Activated T-helper 2 cell treated with anti-CD3 and anti-CD28 coated beads, Interferon-gamma antibody, Interleukin-2, Interleukin-4, amounts not matched to agents 10 μg/mL and 5 μg/mL and 100 μg/mL, durations not matched to agents 14 hours and 24 hours and 36 hours (primary cell): ENCODE measurements at regions not wholly inside any gene's neighbourhood (a gene's known extent, or its start where the extent isn't known, plus 50 kb on each side); places are given as distances from the start of the nearest gene placed in this dataset.

Experiments
- DNase-seq: peaks from one replicate; pipeline ENCODE4 v3.0.0; 2021; ENCODE audit warnings: low spot score
- H3K27ac Mint-ChIP-seq: one replicate; pipeline ENCODE4 v1.8.0; 2021; ENCODE audit warnings: mixed read lengths
- H3K27me3 Mint-ChIP-seq: one replicate; pipeline ENCODE4 v1.8.0; 2021; ENCODE audit warnings: low read depth, mixed read lengths
- H3K36me3 Mint-ChIP-seq: one replicate; pipeline ENCODE4 v1.8.0; 2021; ENCODE audit warnings: low read depth, mixed read lengths
- H3K4me1 Mint-ChIP-seq: one replicate; pipeline ENCODE4 v1.8.0; 2021; ENCODE audit warnings: low read depth, mixed read lengths
- H3K4me3 Mint-ChIP-seq: one replicate; pipeline ENCODE4 v1.8.0; 2021; ENCODE audit warnings: low read depth, mild to moderate bottlenecking, moderate library complexity, mixed read lengths
- H3K9me3 Mint-ChIP-seq: one replicate; pipeline ENCODE4 v1.8.0; 2021; ENCODE audit warnings: mixed read lengths
- intact Hi-C: fragments of 100-400 bp; cut with micrococcal nuclease; formaldehyde crosslinking; loops from one replicate; pipeline ENCODE4 v1.15.1; 2023

GRCh38 chr5:56575821-56576220, 239.5 kb upstream of the MAP3K1 start:
- Mint-ChIP-seq H3K36me3 (no peaks in the 10 kb centered on the region), H3K9me3 (peaks cover 7% of the 10 kb centered on the region), H3K27ac (no peak overlapping the region), H3K4me3 (no peak overlapping the region), H3K27me3 (peaks cover 9% of the 10 kb centered on the region), H3K4me1 (no peaks in the 10 kb centered on the region)
- intact Hi-C loops, result no loop called here
- DNase-seq, result no peak

DNA sequence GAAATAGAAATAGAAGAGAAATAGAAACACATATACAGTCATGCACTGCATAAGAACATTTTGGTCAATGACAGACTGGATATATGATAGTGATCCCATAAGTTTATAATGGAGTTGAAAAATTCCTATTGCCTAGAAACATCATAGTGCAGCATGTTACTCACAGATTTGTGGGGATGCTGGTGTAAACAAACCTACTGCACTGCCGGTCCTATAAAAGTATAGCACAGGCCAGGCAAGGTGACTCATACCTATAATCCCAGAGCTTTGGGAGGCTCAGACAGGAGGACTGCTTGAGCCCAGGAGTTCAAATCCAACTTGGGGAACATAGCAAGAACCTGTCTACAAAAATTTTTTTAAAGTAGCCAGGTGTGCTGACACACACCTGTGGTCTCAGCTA, 240.6 kb upstream of the MAP3K1 start:
- H3K27me3 Mint-ChIP-seq, result peaks cover 2% of the 10 kb centered on the region
- no peaks in the 10 kb centered on the region for H3K36me3 Mint-ChIP-seq
- intact Hi-C loops, result no loop called here
- no peak overlapping the region for H3K27ac Mint-ChIP-seq
- DNase-seq, result no peak
- peaks cover 7% of the 10 kb centered on the region for H3K9me3 Mint-ChIP-seq
- no peaks in the 10 kb centered on the region for H3K4me1 Mint-ChIP-seq
- no peak overlapping the region for H3K4me3 Mint-ChIP-seq

DNA sequence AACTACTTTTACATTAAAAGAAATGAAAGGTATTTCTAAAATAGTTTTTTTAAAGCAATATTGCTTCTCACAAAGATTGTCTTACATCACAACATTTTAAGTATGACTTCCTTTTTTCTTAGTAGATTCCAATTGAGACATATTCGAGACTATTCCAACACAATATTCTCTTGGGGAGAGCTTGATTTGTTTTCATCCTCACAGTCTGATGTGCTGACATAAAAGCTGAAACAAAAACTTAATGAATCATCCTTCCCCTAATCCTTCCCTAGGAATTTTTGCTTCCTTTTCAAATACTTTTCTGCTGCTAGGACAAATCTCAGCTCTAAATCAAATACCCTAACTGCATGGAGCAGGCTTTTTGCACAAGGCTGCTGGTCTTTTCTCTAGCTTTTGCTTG, 245.8 kb upstream of the MAP3K1 start:
- Mint-ChIP-seq H3K36me3 (no peaks in the 10 kb centered on the region), H3K4me1 (peaks cover 7% of the 10 kb centered on the region), H3K27me3 (peaks cover 8% of the 10 kb centered on the region), H3K27ac (no peak overlapping the region), H3K4me3 (no peak overlapping the region), H3K9me3 (peaks cover 7% of the 10 kb centered on the region)
- no peak for DNase-seq
- intact Hi-C loops, result no loop called here

DNA sequence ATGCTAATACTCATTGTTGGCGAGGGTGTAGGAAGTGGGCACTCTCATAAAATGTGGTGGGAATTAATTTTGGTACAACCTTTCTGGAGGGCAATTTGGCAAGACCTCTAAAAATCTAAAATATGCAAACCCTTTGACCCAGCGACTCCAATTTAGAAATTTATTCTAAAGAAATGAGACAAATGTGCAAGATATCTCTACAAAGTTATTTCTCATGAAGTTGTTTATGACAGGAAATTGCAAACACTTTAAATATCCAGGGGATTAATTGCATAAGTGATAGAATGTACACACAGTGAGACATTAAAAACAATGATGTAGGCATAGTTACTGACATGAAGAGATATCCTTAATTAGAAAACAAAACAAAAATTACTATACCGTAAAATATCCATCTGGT, 246.3 kb upstream of the MAP3K1 start:
- Mint-ChIP-seq H3K4me1 (peaks cover 7% of the 10 kb centered on the region), H3K9me3 (peaks cover 6% of the 10 kb centered on the region), H3K36me3 (no peaks in the 10 kb centered on the region), H3K4me3 (no peak overlapping the region), H3K27me3 (peaks cover 8% of the 10 kb centered on the region), H3K27ac (no peak overlapping the region)
- intact Hi-C loops, result no loop called here
- DNase-seq, result no peak

DNA sequence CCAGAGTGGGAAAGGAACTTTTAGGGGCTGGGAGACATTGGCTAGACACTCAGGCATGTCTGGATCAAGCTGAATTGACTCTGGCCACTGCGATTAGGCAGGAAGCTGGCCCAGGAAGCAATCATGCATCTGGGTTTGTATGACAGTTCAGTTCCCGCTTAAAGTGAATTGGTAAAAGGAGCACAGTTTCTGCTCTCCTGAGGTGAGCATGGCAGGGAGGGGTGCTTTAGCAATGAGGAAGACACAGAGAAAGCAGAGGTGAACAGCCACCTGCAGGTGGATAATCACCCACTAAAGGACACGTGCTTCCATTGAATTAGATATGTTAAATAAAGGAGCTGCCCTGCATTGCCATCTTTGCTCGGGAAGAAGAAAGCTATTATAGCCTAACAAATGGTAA, 248.1 kb upstream of the MAP3K1 start:
- DNase-seq, result no peak
- Mint-ChIP-seq H3K9me3 (no peaks in the 10 kb centered on the region), H3K36me3 (no peaks in the 10 kb centered on the region), H3K4me3 (no peak overlapping the region), H3K27me3 (peaks cover 8% of the 10 kb centered on the region), H3K27ac (no peak overlapping the region), H3K4me1 (peaks cover 7% of the 10 kb centered on the region)
- intact Hi-C loops, result no loop called here

GRCh38 chr5:56566374-56567249, 248.7 kb upstream of the MAP3K1 start:
- DNase-seq, result no peak
- no peaks in the 10 kb centered on the region for H3K9me3 Mint-ChIP-seq
- no peak overlapping the region for H3K4me3 Mint-ChIP-seq
- no peaks in the 10 kb centered on the region for H3K36me3 Mint-ChIP-seq
- H3K4me1 Mint-ChIP-seq, result peaks cover 7% of the 10 kb centered on the region
- no peak overlapping the region for H3K27ac Mint-ChIP-seq
- peaks cover 8% of the 10 kb centered on the region for H3K27me3 Mint-ChIP-seq
- intact Hi-C loops, result no loop called here

DNA sequence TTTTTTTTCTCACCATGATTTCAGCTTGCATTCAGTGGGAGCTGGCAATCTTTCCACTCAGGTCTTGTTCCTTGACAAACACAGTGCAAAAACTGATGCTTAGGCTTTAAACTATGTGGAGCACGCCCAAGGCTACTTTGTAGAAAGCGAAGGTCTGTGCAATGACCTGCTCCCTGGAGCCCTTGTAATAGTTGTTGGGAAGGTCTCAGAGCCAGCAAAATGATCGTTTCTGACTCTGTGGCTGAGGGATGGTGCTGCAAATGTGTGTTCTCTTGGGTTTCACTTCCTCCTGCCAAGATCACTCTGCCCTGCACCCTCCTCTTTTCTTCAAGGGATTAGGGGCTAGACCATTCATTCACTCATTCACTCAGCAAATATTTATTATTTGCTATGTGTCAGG, 249.7 kb upstream of the MAP3K1 start:
- peaks cover 7% of the 10 kb centered on the region for H3K4me1 Mint-ChIP-seq
- no peak overlapping the region for H3K4me3 Mint-ChIP-seq
- H3K9me3 Mint-ChIP-seq, result no peaks in the 10 kb centered on the region
- peaks cover 11% of the 10 kb centered on the region for H3K27me3 Mint-ChIP-seq
- H3K27ac Mint-ChIP-seq, result no peak overlapping the region
- intact Hi-C loops, result no loop called here
- DNase-seq, result no peak
- H3K36me3 Mint-ChIP-seq, result no peaks in the 10 kb centered on the region

- no peak for DNase-seq
- peaks cover 13% of the 10 kb centered on the region for H3K27me3 Mint-ChIP-seq
- no peaks in the 10 kb centered on the region for H3K36me3 Mint-ChIP-seq
- intact Hi-C loops, result no loop called here
- no peaks in the 10 kb centered on the region for H3K9me3 Mint-ChIP-seq
- no peak overlapping the region for H3K4me3 Mint-ChIP-seq
- no peak overlapping the region for H3K27ac Mint-ChIP-seq
- peaks cover 7% of the 10 kb centered on the region for H3K4me1 Mint-ChIP-seq
Observed at GRCh38 chr5:56565283-56565615, 250.1 kb upstream of the MAP3K1 start.

- Mint-ChIP-seq H3K4me1 (peaks cover 7% of the 10 kb centered on the region), H3K4me3 (no peak overlapping the region), H3K36me3 (no peaks in the 10 kb centered on the region), H3K27me3 (peaks cover 13% of the 10 kb centered on the region), H3K27ac (no peak overlapping the region), H3K9me3 (no peaks in the 10 kb centered on the region)
- no peak for DNase-seq
- intact Hi-C loops, result no loop called here
Observed at GRCh38 chr5:56564541-56565282, 250.6 kb upstream of the MAP3K1 start.

DNA sequence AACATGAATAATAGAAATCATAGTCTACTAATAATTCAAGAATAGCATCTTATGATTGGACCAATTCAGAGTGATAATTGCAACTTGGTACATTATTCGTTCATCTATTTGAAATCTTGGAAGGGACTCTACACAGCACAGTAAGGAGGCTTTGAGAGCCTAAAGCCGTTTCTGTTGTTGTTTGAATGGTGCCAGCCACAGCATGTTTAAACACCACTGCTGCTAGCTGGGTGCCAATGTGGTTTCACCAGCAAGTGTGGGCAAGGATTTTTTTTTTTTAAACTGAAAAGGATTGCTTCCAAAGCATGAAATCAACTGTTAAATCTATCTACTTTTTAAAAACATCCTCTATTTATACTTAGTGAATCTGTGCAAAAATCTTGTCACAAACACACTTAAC, 253.9 kb upstream of the MAP3K1 start:
- peaks cover 18% of the 10 kb centered on the region for H3K27me3 Mint-ChIP-seq
- no peaks in the 10 kb centered on the region for H3K9me3 Mint-ChIP-seq
- DNase-seq, result no peak
- H3K4me3 Mint-ChIP-seq, result no peak overlapping the region
- no peak overlapping the region for H3K27ac Mint-ChIP-seq
- no peaks in the 10 kb centered on the region for H3K36me3 Mint-ChIP-seq
- peaks cover 7% of the 10 kb centered on the region for H3K4me1 Mint-ChIP-seq
- intact Hi-C loops, result no loop called here

DNA sequence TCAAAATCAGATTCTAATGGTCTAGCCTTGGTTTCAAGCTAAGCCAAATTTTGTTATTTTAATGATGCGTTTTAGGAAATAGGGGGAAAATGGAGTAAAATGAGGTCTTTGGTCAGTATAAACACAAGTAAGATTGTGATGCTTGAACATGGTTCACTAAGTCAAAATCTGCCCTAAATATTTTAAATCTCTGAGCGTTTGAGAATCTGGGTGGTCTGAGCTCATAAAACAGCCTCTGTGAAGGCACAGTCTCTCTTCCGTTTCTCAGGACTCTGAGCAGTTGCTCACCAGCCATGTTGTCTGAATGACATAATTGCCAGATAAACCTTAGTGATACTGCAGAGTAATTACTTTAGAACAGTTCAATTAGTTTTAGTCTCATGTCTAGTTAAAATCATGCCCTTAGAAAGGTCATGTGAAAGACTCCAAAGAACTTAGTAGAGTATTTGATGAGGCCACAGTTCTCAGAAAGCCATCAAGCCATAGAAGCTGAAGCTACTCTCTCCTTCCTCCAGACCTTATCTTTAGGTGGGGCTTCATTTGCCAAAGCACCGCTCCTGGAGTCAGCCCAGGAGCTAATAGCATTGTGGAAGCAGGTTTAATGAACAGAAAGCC, 257.1 kb upstream of the MAP3K1 start:
- intact Hi-C loops, result no loop called here
- no peak overlapping the region for H3K4me3 Mint-ChIP-seq
- H3K36me3 Mint-ChIP-seq, result no peaks in the 10 kb centered on the region
- no peaks in the 10 kb centered on the region for H3K4me1 Mint-ChIP-seq
- no peak for DNase-seq
- H3K27me3 Mint-ChIP-seq, result peaks cover 15% of the 10 kb centered on the region
- H3K27ac Mint-ChIP-seq, result no peak overlapping the region
- H3K9me3 Mint-ChIP-seq, result no peaks in the 10 kb centered on the region

- Mint-ChIP-seq H3K4me3 (no peak overlapping the region), H3K36me3 (no peaks in the 10 kb centered on the region), H3K9me3 (no peaks in the 10 kb centered on the region), H3K27me3 (peaks cover 15% of the 10 kb centered on the region), H3K27ac (no peak overlapping the region), H3K4me1 (no peaks in the 10 kb centered on the region)
- no peak for DNase-seq
- intact Hi-C loops, result no loop called here
Observed at GRCh38 chr5:56557198-56557597, 258.2 kb upstream of the MAP3K1 start.

- Mint-ChIP-seq H3K4me3 (no peak overlapping the region), H3K27ac (no peak overlapping the region), H3K27me3 (peaks cover 1% of the 10 kb centered on the region), H3K9me3 (no peaks in the 10 kb centered on the region), H3K36me3 (no peaks in the 10 kb centered on the region), H3K4me1 (peaks cover 2% of the 10 kb centered on the region)
- intact Hi-C loops, result no loop called here
- no peak for DNase-seq
Observed at GRCh38 chr5:56552612-56553268, 262.6 kb upstream of the MAP3K1 start.
